GM18519 (cell line): ENCODE measurements at regions not wholly inside any gene's neighbourhood (a gene's known extent, or its start where the extent isn't known, plus 50 kb on each side); places are given as distances from the start of the nearest gene placed in this dataset.

Source experiments
- ATAC-seq: cut with Tn5 transposase; IDR thresholded peaks from one replicate; pipeline ENCODE4 v1.9.1; 2021; ENCODE audit warnings: mild to moderate bottlenecking, moderate library complexity; ENCODE audit not compliant: unreplicated experiment, low FRiP score

- no peak for ATAC-seq
Measured at GRCh38 chr4:46684041-46684440, 225.0 kb downstream of the COX7B2 start.

- ATAC-seq, result no peak
Measured at GRCh38 chr4:46676364-46676763, 232.7 kb downstream of the COX7B2 start.

GRCh38 chr4:46674326-46674725 lies 234.7 kb downstream of the COX7B2 start:
- no peak for ATAC-seq

GRCh38 chr4:46667790-46668189 lies 241.3 kb downstream of the COX7B2 start:
- no peak for ATAC-seq

GRCh38 chr4:46656071-46656470 lies 253.0 kb downstream of the COX7B2 start:
- no peak for ATAC-seq

GRCh38 chr4:46653842-46654241 lies 255.2 kb downstream of the COX7B2 start:
- ATAC-seq, result no peak

GRCh38 chr4:46649390-46649789 lies 259.5 kb upstream of the GABRA2 start:
- no peak for ATAC-seq

GRCh38 chr4:46648088-46648744 lies 258.3 kb upstream of the GABRA2 start:
- ATAC-seq, result peak; percentile 99

- no peak for ATAC-seq
Measured at GRCh38 chr4:46645126-46645525, 255.2 kb upstream of the GABRA2 start.
